K562 (cell line): ENCODE measurements at regions not wholly inside any gene's neighbourhood (a gene's known extent, or its start where the extent isn't known, plus 50 kb on each side); places are given as distances from the start of the nearest gene placed in this dataset.

ENCODE experiments used
- ATAC-seq: fragments of 200-7000 bp; cut with Tn5 transposase; 3 replicates; pipeline ENCODE4 v1.9.1; 2020; ENCODE audit warnings: moderate library complexity
- BruUV-seq: library from RNA; stranded (reverse); fragments of 400-500 nt; replicated peaks from 2 replicates; lab custom pipeline; 2021; lab: Mats Ljungman, UMichigan
- CTCF ChIA-PET: fragments of 300-600 bp; formaldehyde crosslinking; extraction: SDS; loops from one replicate; lab custom pipeline; 2021; ENCODE audit warnings: low intra/inter-chr PET ratio; lab: Yijun Ruan, JAX
- POLR2A ChIA-PET: fragments of 300-600, 350-650 bp; sonication (Branson Sonifier 250); formaldehyde crosslinking; extraction: SDS; loops from one replicate; lab custom pipeline; 2021; ENCODE audit warnings: antibody characterized with exemption, inconsistent platforms; lab: Yijun Ruan, JAX
- DNase-seq, 4 experiments: peaks; one replicate each; pipeline versions ENCODE4 v3.0.0 to v3.0.0-alpha.2; 2011 to 2018; ENCODE audit warnings: low spot score in 3 of 4, mixed read lengths in 3 of 4; ENCODE audit errors: extremely low read depth in 1 of 4
- FAIRE-seq: peaks from 2 replicates; lab custom pipeline; 2011; peaks lifted over from hg19 to GRCh38; lab: Jason Lieb, UNC
- H2AFZ ChIP-seq: 2 replicates; pipeline ENCODE4 v1.6.0; 2011; ENCODE audit warnings: low read depth, low read length, control low read depth, inconsistent platforms
- H3K27ac ChIP-seq: fragments of 200-600 bp; 3 replicates; pipeline ENCODE4 v1.8.0; 2011; ENCODE audit warnings: low read depth, mild to moderate bottlenecking, control low read depth, inconsistent platforms, low read length, moderate library complexity, mixed read lengths; ENCODE audit errors: extremely low read depth
- H3K27me3 ChIP-seq, 2 experiments: fragments of 300-600 bp in 1 of 2; 2 replicates in 1 of 2; 3 replicates in 1 of 2; pipeline versions ENCODE4 v1.6.0 to v1.8.0; 2011; ENCODE audit warnings: inconsistent platforms in 2 of 2, low read length in 2 of 2, mild to moderate bottlenecking in 1 of 2, mixed read lengths in 1 of 2, moderate library complexity in 1 of 2; ENCODE audit not compliant: control insufficient read depth in 2 of 2, insufficient read depth in 2 of 2
- H3K36me3 ChIP-seq: fragments of 300-600 bp; 3 replicates; pipeline ENCODE4 v1.8.0; 2011; ENCODE audit warnings: mild to moderate bottlenecking, low read length, inconsistent platforms; ENCODE audit not compliant: control insufficient read depth, insufficient read depth
- H3K4me1 ChIP-seq, 2 experiments: fragments of 200-600 bp in 1 of 2; replicated peaks in 1 of 2; 2 replicates in 1 of 2; 3 replicates in 1 of 2; pipeline versions ENCODE4 v1.5.1 to v1.8.0; 2011; ENCODE audit warnings: inconsistent platforms in 2 of 2, low read length in 2 of 2, mild to moderate bottlenecking in 1 of 2, mixed read lengths in 1 of 2, moderate library complexity in 1 of 2; ENCODE audit not compliant: control insufficient read depth in 2 of 2, insufficient read depth in 2 of 2
- H3K4me2 ChIP-seq: 2 replicates; pipeline ENCODE4 v1.6.1; 2011; ENCODE audit warnings: low read length, control low read depth, inconsistent platforms, mixed read lengths; ENCODE audit not compliant: insufficient read depth
- H3K4me3 ChIP-seq: fragments of 200-600 bp; sonication (generic), shearing (Covaris generic); 2 replicates; pipeline ENCODE4 v1.5.1; 2016; ENCODE audit warnings: control low read depth, inconsistent platforms
- H3K79me2 ChIP-seq: fragments of 200-600 bp; 3 replicates; pipeline ENCODE4 v1.8.0; 2011; ENCODE audit warnings: low read length, inconsistent platforms; ENCODE audit not compliant: control insufficient read depth, insufficient read depth
- H3K9ac ChIP-seq, 2 experiments: 2 replicates each; pipeline versions ENCODE4 v1.6.0 to v1.6.1; 2011; ENCODE audit warnings: low read depth in 2 of 2, low read length in 2 of 2, control low read depth in 1 of 2, inconsistent platforms in 1 of 2, mild to moderate bottlenecking in 1 of 2, mixed read lengths in 1 of 2; ENCODE audit not compliant: insufficient read depth in 1 of 2
- H3K9me1 ChIP-seq: one replicate; pipeline ENCODE4 v1.6.0; 2011; ENCODE audit warnings: inconsistent platforms, mild to moderate bottlenecking, low read length, moderate library complexity; ENCODE audit not compliant: control insufficient read depth, insufficient read depth
- H3K9me3 ChIP-seq: replicated peaks from 2 replicates; pipeline ENCODE4 v1.5.1; 2011; ENCODE audit warnings: low read depth, low read length, inconsistent platforms; ENCODE audit not compliant: control insufficient read depth, insufficient read depth
- H4K20me1 ChIP-seq: replicated peaks from 2 replicates; pipeline ENCODE4 v1.6.1; 2011; ENCODE audit warnings: low read length, inconsistent platforms, mixed read lengths; ENCODE audit not compliant: control insufficient read depth, insufficient read depth
- ARID1B ChIP-seq: fragments of 450-650 bp; IDR thresholded peaks from 2 replicates; pipeline ENCODE4 v1.6.1; 2016; ENCODE audit warnings: antibody characterized with exemption, mild to moderate bottlenecking, inconsistent platforms
- CBX8 ChIP-seq: fragments of 200-600 bp; sonication (generic); IDR thresholded peaks from 2 replicates; pipeline ENCODE4 v1.6.1; 2012; ENCODE audit warnings: borderline replicate concordance, mixed run types, low read depth, mild to moderate bottlenecking, moderate library complexity, mixed read lengths, low read length, control low read depth, inconsistent platforms; ENCODE audit not compliant: poor library complexity, severe bottlenecking; ENCODE audit errors: extremely low read depth
- CEBPG ChIP-seq, 3 experiments: fragments of 200-800 bp in 1 of 3; sonication (Bioruptor generic) in 1 of 3; sonication (generic) in 1 of 3; formaldehyde crosslinking in 1 of 3; IDR thresholded peaks in 2 of 3; conservative IDR thresholded peaks in 1 of 3; 2 replicates each; pipeline versions ENCODE4 v1.6.1 to v1.8.0; 2016 to 2022; ENCODE audit warnings: missing compliant biosample characterization in 2 of 3, missing genetic modification characterization in 2 of 3, mild to moderate bottlenecking in 1 of 3, missing genetic modification reagents in 1 of 3
- DNMT1 ChIP-seq: fragments of 450-650 bp; IDR thresholded peaks from 2 replicates; pipeline ENCODE4 v1.6.1; 2016; ENCODE audit warnings: antibody characterized with exemption, mild to moderate bottlenecking
- E2F4 ChIP-seq: sonication (generic); formaldehyde crosslinking; IDR thresholded peaks from 2 replicates; pipeline ENCODE4 v1.8.0; 2022; ENCODE audit warnings: mild to moderate bottlenecking, low read depth, missing genetic modification reagents
- NCOA4 ChIP-seq: fragments of 450-650 bp; IDR thresholded peaks from 2 replicates; pipeline ENCODE4 v1.6.1; 2018; ENCODE audit warnings: mild to moderate bottlenecking; ENCODE audit not compliant: partially characterized antibody
- NEUROD1 ChIP-seq: fragments of 150-350 bp; IDR thresholded peaks from 2 replicates; pipeline ENCODE4 v1.6.1; 2014; ENCODE audit warnings: borderline replicate concordance, low read length, low read depth; ENCODE audit not compliant: partially characterized antibody
- NFATC3 ChIP-seq: fragments of 450-650 bp; IDR thresholded peaks from 2 replicates; pipeline ENCODE4 v1.6.1; 2017; ENCODE audit warnings: mild to moderate bottlenecking
- NR1H2 ChIP-seq: sonication (generic); formaldehyde crosslinking; IDR thresholded peaks from 2 replicates; pipeline ENCODE4 v1.4.0; 2020; ENCODE audit warnings: mild to moderate bottlenecking, missing genetic modification reagents
- POLR2A ChIP-seq: fragments of 450-650 bp; conservative IDR thresholded peaks from 2 replicates; pipeline ENCODE4 v1.6.1; 2016
- U2AF1 ChIP-seq: fragments of 200-400 bp; formaldehyde crosslinking; optimal IDR thresholded peaks from 2 replicates; pipeline ENCODE3; 2017; ENCODE audit warnings: mild to moderate bottlenecking, low read depth, low read length, moderate library complexity
- ZNF133 ChIP-seq: fragments of 250-450 bp; sonication (Bioruptor Pico); IDR thresholded peaks from 2 replicates; pipeline ENCODE4 v1.4.0; 2020; ENCODE audit warnings: mild to moderate bottlenecking
- WGBS: fragments of 100-300 bp; shearing (Covaris generic); methylation state at CpG from one replicate; pipeline ENCODE4 v1.1.6; 2016; ENCODE audit warnings: low coverage, mixed read lengths; ENCODE audit not compliant: insufficient coverage; ENCODE audit errors: missing lambda C conversion rate; 5-methylcytosine and 5-hydroxymethylcytosine counted together
- in situ Hi-C: fragments of 300-500 bp; cut with MboI; formaldehyde crosslinking; loops from 4 replicates; pipeline ENCODE4 v1.15.0; 2018; ENCODE audit warnings: inconsistent platforms, mixed read lengths
- intact Hi-C: fragments of 100-400 bp; cut with micrococcal nuclease; formaldehyde crosslinking; loops from 2 replicates; pipeline ENCODE4 v1.14.2; 2022
- TF ChIP-seq, protein P1 (sequence below): sonication (generic); formaldehyde crosslinking; IDR thresholded peaks from 2 replicates; pipeline ENCODE4 v1.4.0; 2020; ENCODE audit warnings: mild to moderate bottlenecking, missing genetic modification reagents

- no peaks in the 10 kb centered on the region for H3K9me3 ChIP-seq
- FAIRE-seq, result no peak
- H3K36me3 ChIP-seq, result no peaks in the 10 kb centered on the region
- no peak overlapping the region for H2AFZ ChIP-seq
- no peaks in the 10 kb centered on the region for H3K4me1 ChIP-seq
- ATAC-seq, result no peak
- no peaks in the 10 kb centered on the region for H3K79me2 ChIP-seq
- no peak for DNase-seq
- no peaks in the 10 kb centered on the region for H3K9me1 ChIP-seq
- in situ Hi-C loops, result no loop called here
- no peak overlapping the region for H3K27ac ChIP-seq
- CTCF ChIA-PET, result no interaction called here
- BruUV-seq, result no TSS peak
- no peak overlapping the region for H3K9ac ChIP-seq
- TF ChIP-seq CBX8 (no peak), U2AF1 (no peak)
- H4K20me1 ChIP-seq, result no peaks in the 10 kb centered on the region
- H3K27me3 ChIP-seq, result no peaks in the 10 kb centered on the region
- intact Hi-C loops, result no loop called here
- POLR2A ChIA-PET, result no interaction called here
- H3K4me3 ChIP-seq, result no peak overlapping the region
- H3K4me2 ChIP-seq, result no peak overlapping the region
These were observed 188.7 kb downstream of the ANKRD50 start for GRCh38 chr4:124523816-124524215.

GRCh38 chr4:124525524-124525923 is 187.0 kb downstream of the ANKRD50 start:
- DNase-seq (no peak), FAIRE-seq (no peak), ATAC-seq (no peak)
- no peaks in the 10 kb centered on the region for H3K79me2 ChIP-seq
- H3K4me3 ChIP-seq, result no peak overlapping the region
- H3K27ac ChIP-seq, result no peak overlapping the region
- no peaks in the 10 kb centered on the region for H3K27me3 ChIP-seq
- WGBS, result 3% methylated on average over 4 of the region's 4 CpGs
- H3K9me1 ChIP-seq, result no peaks in the 10 kb centered on the region
- H3K4me1 ChIP-seq, result no peaks in the 10 kb centered on the region
- no peaks in the 10 kb centered on the region for H4K20me1 ChIP-seq
- intact Hi-C loops, result no loop called here
- ChIA-PET CTCF (no interaction called here), POLR2A (no interaction called here)
- no peaks in the 10 kb centered on the region for H3K9me3 ChIP-seq
- no peak overlapping the region for H3K9ac ChIP-seq
- H3K4me2 ChIP-seq, result no peak overlapping the region
- BruUV-seq, result no TSS peak
- H3K36me3 ChIP-seq, result no peaks in the 10 kb centered on the region
- in situ Hi-C loops, result no loop called here
- H2AFZ ChIP-seq, result no peak overlapping the region
- no peak for TF ChIP-seq E2F4 (CRISPR knock-in tag)
- TF ChIP-seq POLR2A, result no peak
- TF ChIP-seq ARID1B, result no peak
- TF ChIP-seq CEBPG (CRISPR knock-in tag; IDR thresholded peaks at IDR 0.05), result no peak
- TF ChIP-seq CEBPG (tag; conservative IDR thresholded peaks at IDR 0.05 in 1 of 2, IDR thresholded peaks at IDR 0.05 in 1 of 2), result no peak
- TF ChIP-seq NFATC3, result no peak
- no peak for TF ChIP-seq DNMT1
- no peak for TF ChIP-seq ZNF133 (CRISPR knock-in tag)
- TF ChIP-seq NR1H2, result no peak
- TF ChIP-seq, protein P1, sequence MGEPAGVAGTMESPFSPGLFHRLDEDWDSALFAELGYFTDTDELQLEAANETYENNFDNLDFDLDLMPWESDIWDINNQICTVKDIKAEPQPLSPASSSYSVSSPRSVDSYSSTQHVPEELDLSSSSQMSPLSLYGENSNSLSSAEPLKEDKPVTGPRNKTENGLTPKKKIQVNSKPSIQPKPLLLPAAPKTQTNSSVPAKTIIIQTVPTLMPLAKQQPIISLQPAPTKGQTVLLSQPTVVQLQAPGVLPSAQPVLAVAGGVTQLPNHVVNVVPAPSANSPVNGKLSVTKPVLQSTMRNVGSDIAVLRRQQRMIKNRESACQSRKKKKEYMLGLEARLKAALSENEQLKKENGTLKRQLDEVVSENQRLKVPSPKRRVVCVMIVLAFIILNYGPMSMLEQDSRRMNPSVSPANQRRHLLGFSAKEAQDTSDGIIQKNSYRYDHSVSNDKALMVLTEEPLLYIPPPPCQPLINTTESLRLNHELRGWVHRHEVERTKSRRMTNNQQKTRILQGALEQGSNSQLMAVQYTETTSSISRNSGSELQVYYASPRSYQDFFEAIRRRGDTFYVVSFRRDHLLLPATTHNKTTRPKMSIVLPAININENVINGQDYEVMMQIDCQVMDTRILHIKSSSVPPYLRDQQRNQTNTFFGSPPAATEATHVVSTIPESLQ, result no peak
- no peak for TF ChIP-seq NEUROD1
- TF ChIP-seq NCOA4, result no peak
